Uterus (tissue), 2 donors: ENCODE measurements at regions not wholly inside any gene's neighbourhood (a gene's known extent, or its start where the extent isn't known, plus 50 kb on each side); places are given as distances from the start of the nearest gene placed in this dataset.

Experiments used
- CTCF ChIP-seq, 4 experiments: fragments of 200-600 bp in 2 of 4; fragments of 450-650 bp in 2 of 4; sonication (generic) in 2 of 4; IDR thresholded peaks; one replicate each; pipeline ENCODE4 v1.5.1; 2016 to 2019; ENCODE audit warnings: antibody characterized with exemption in 4 of 4, mild to moderate bottlenecking in 2 of 4, moderate library complexity in 1 of 4
- POLR2A ChIP-seq, 2 donors: fragments of 450-650 bp; IDR thresholded peaks; one replicate each; pipeline ENCODE4 v1.6.1; 2016; ENCODE audit warnings: antibody characterized with exemption in 2 of 2, mild to moderate bottlenecking in 1 of 2, moderate library complexity in 1 of 2

GRCh38 chr7:63042730-63043511 lies 955.7 kb upstream of the ZNF722 start:
- TF ChIP-seq CTCF (IDR thresholded peaks at IDR 0.05): no peak
- TF ChIP-seq POLR2A (IDR thresholded peaks at IDR 0.05): no peak
